ENCODE measurements at regions not wholly inside any gene's neighbourhood (a gene's known extent, or its start where the extent isn't known, plus 50 kb on each side); places are given as distances from the start of the nearest gene placed in this dataset.

GRCh38 chr21:28214786-28215185 is 777.9 kb downstream of the LTN1 start:
- Histone ChIP-seq H3K4me1 (peaks cover 3 to 13% of the 10 kb centered on the region in 2 donors), H3K9me3 (no peaks in the 10 kb centered on the region), H3K27me3 (no peaks in the 10 kb centered on the region), H3K36me3 (no peaks in the 10 kb centered on the region), H3K27ac (peak overlapping the region in 1 of 2 donors; percentile 10), H3K4me3 (no peak overlapping the region)
- intact Hi-C loops (cut with DNase I), result no loop called here
- DNase-seq (ENCODE audit: low spot score in 2 of 2), result no peak
- TF ChIP-seq CTCF (IDR thresholded peaks at IDR 0.05), result no peak

GRCh38 chr21:28213261-28213660 is 779.4 kb downstream of the LTN1 start:
- TF ChIP-seq CTCF (IDR thresholded peaks at IDR 0.05), result no peak

GRCh38 chr21:28212061-28212460 is 780.6 kb downstream of the LTN1 start:
- Histone ChIP-seq H3K36me3 (no peaks in the 10 kb centered on the region), H3K4me1 (peaks cover 3 to 13% of the 10 kb centered on the region in 2 donors), H3K27ac (no peak overlapping the region), H3K9me3 (no peaks in the 10 kb centered on the region), H3K4me3 (no peak overlapping the region), H3K27me3 (no peaks in the 10 kb centered on the region)
- no peak for DNase-seq (ENCODE audit: low spot score in 2 of 2)
- intact Hi-C loops (cut with DNase I), result no loop called here
- no peak for TF ChIP-seq CTCF (IDR thresholded peaks at IDR 0.05)

More at GRCh38 chr21:28213261-28213660, 779.4 kb downstream of the LTN1 start:
- no peaks in the 10 kb centered on the region for H3K9me3 ChIP-seq
- H3K27ac ChIP-seq, result no peak overlapping the region
- DNase-seq (ENCODE audit: low spot score in 2 of 2), result no peak
- H3K36me3 ChIP-seq, result no peaks in the 10 kb centered on the region
- intact Hi-C loops (cut with DNase I), result no loop called here
- no peaks in the 10 kb centered on the region for H3K27me3 ChIP-seq
- H3K4me1 ChIP-seq, result peaks cover 3 to 13% of the 10 kb centered on the region in 2 donors
- no peak overlapping the region for H3K4me3 ChIP-seq

- no peak for TF ChIP-seq CTCF (IDR thresholded peaks at IDR 0.05)
- no peak for DNase-seq (ENCODE audit: low spot score in 2 of 2)
- Histone ChIP-seq H3K4me1 (no peaks in the 10 kb centered on the region), H3K9me3 (no peaks in the 10 kb centered on the region), H3K4me3 (no peak overlapping the region), H3K27me3 (no peaks in the 10 kb centered on the region), H3K27ac (no peak overlapping the region), H3K36me3 (no peaks in the 10 kb centered on the region)
- intact Hi-C loops (cut with DNase I), result no loop called here
These were observed 785.1 kb downstream of the LTN1 start for GRCh38 chr21:28207436-28208173.

GRCh38 chr21:28200726-28201125 is 792.0 kb downstream of the LTN1 start:
- Histone ChIP-seq H3K27ac (no peak overlapping the region), H3K27me3 (no peaks in the 10 kb centered on the region), H3K36me3 (no peaks in the 10 kb centered on the region), H3K4me1 (no peaks in the 10 kb centered on the region), H3K9me3 (no peaks in the 10 kb centered on the region), H3K4me3 (no peak overlapping the region)
- DNase-seq (ENCODE audit: low spot score in 2 of 2), result no peak
- TF ChIP-seq CTCF (IDR thresholded peaks at IDR 0.05), result no peak
- intact Hi-C loops (cut with DNase I), result no loop called here
